Colonic mucosa (tissue), 4 donors: ENCODE measurements at regions not wholly inside any gene's neighbourhood (a gene's known extent, or its start where the extent isn't known, plus 50 kb on each side); places are given as distances from the start of the nearest gene placed in this dataset.

Experiments
- DNase-seq: peaks from one replicate; pipeline ENCODE4 v3.0.0-alpha.2; 2020
- H3K27ac ChIP-seq: fragments of 200-600 bp; one replicate; pipeline ENCODE4 v1.8.0; 2021
- H3K27me3 ChIP-seq: fragments of 200-600 bp; one replicate; pipeline ENCODE4 v1.8.0; 2021
- H3K36me3 ChIP-seq: fragments of 200-600 bp; one replicate; pipeline ENCODE4 v1.8.0; 2021
- H3K4me1 ChIP-seq: fragments of 200-600 bp; one replicate; pipeline ENCODE4 v1.8.0; 2021; ENCODE audit warnings: mild to moderate bottlenecking
- H3K4me3 ChIP-seq: fragments of 200-600 bp; one replicate; pipeline ENCODE4 v1.8.0; 2021
- H3K9ac ChIP-seq, 2 donors: one replicate each; pipeline ENCODE4 v1.7.0; 2013; ENCODE audit warnings: control low read depth in 2 of 2, low read depth in 2 of 2, low read length in 2 of 2
- H3K9me3 ChIP-seq: fragments of 200-600 bp; one replicate; pipeline ENCODE4 v1.8.0; 2021
- intact Hi-C: fragments of 100-400 bp; cut with DNase I; formaldehyde crosslinking; loops from one replicate; pipeline ENCODE4 v1.14.1; 2022
- TF ChIP-seq, protein P1 (sequence below): fragments of 200-600 bp; IDR thresholded peaks from one replicate; pipeline ENCODE4 v1.8.0; 2022; ENCODE audit warnings: antibody characterized with exemption, mild to moderate bottlenecking
- donor health status: healthy.
- donor health status: DM: no; HTN: no; CAD: no.
- donor health status: DM: no; HTN: no; CAD: no.

DNA sequence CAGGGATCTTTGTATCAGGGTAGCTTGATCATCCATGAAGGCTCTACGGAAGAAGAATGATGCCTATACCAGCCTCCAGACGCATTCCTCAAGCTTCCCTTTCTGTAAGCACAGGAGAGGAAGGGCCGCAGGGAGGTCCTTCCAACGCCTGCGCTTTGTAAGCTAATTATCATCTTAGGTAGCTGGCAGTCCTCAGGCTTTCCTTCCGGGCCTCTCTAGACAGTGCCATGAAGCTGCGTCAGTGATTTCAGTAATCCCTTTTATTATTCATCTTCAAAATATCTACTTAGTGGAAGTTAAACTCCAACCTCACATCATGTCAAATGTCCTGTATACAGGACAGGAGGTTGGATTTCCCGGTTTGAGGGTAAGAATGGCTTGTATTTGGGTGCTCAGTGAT, 92.3 kb downstream of the ETAA1 start:
- H3K36me3 ChIP-seq, result no peaks in the 10 kb centered on the region
- H3K9ac ChIP-seq, result no peak overlapping the region
- no peaks in the 10 kb centered on the region for H3K9me3 ChIP-seq
- no peaks in the 10 kb centered on the region for H3K4me1 ChIP-seq
- H3K4me3 ChIP-seq, result no peak overlapping the region
- H3K27ac ChIP-seq, result no peak overlapping the region
- intact Hi-C loops, result no loop called here
- H3K27me3 ChIP-seq, result no peaks in the 10 kb centered on the region
- no peak for DNase-seq
- TF ChIP-seq, protein P1, sequence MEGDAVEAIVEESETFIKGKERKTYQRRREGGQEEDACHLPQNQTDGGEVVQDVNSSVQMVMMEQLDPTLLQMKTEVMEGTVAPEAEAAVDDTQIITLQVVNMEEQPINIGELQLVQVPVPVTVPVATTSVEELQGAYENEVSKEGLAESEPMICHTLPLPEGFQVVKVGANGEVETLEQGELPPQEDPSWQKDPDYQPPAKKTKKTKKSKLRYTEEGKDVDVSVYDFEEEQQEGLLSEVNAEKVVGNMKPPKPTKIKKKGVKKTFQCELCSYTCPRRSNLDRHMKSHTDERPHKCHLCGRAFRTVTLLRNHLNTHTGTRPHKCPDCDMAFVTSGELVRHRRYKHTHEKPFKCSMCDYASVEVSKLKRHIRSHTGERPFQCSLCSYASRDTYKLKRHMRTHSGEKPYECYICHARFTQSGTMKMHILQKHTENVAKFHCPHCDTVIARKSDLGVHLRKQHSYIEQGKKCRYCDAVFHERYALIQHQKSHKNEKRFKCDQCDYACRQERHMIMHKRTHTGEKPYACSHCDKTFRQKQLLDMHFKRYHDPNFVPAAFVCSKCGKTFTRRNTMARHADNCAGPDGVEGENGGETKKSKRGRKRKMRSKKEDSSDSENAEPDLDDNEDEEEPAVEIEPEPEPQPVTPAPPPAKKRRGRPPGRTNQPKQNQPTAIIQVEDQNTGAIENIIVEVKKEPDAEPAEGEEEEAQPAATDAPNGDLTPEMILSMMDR, result no peak

DNA sequence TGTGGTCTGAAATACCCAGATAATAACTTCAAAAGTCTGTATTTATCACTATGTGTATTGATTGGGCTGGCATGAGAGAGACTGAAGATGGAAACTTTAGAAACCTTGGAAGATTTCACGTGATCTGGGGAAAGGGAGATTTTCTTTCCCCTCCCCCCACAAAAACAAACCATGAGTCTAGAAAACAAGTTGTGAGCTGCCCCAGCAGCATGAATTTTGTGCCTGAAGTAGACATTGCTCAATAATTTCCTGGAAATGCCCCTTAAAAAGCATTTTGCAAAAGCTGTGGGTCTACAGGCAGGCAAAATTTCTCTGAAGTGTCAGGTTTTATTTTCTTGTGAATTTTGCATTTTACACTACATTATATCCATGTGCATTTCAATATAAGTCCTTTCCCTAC, 101.8 kb downstream of the ETAA1 start:
- Histone ChIP-seq H3K9me3 (no peaks in the 10 kb centered on the region), H3K9ac (no peak overlapping the region), H3K36me3 (no peaks in the 10 kb centered on the region), H3K27me3 (no peaks in the 10 kb centered on the region), H3K4me3 (no peak overlapping the region), H3K27ac (no peak overlapping the region), H3K4me1 (no peaks in the 10 kb centered on the region)
- no peak for DNase-seq
- TF ChIP-seq, protein P1, result no peak
- intact Hi-C loops, result no loop called here

DNA sequence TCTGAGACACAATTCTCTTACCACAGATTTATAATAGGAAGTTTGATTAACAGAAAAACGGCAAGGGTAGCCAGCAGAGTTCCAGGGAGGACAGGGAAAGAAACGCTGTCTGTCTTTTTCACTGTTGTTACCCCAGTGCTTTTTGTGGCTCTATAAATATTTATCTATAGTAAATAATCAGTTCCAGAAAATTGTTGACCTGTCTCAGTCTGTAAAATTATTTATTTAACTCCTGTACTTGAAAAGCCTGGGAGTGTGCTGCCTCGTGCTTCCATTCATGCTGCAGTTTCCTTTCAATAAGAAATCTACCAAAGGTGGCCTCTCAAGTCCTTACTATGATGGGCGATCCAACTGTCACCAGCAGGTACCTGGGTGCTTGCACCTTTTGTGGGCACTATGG, 102.9 kb downstream of the ETAA1 start:
- Histone ChIP-seq H3K4me3 (no peak overlapping the region), H3K27ac (no peak overlapping the region), H3K36me3 (no peaks in the 10 kb centered on the region), H3K4me1 (no peaks in the 10 kb centered on the region), H3K27me3 (no peaks in the 10 kb centered on the region), H3K9me3 (no peaks in the 10 kb centered on the region), H3K9ac (no peak overlapping the region)
- TF ChIP-seq, protein P1, result no peak
- intact Hi-C loops, result no loop called here
- DNase-seq, result no peak

DNA sequence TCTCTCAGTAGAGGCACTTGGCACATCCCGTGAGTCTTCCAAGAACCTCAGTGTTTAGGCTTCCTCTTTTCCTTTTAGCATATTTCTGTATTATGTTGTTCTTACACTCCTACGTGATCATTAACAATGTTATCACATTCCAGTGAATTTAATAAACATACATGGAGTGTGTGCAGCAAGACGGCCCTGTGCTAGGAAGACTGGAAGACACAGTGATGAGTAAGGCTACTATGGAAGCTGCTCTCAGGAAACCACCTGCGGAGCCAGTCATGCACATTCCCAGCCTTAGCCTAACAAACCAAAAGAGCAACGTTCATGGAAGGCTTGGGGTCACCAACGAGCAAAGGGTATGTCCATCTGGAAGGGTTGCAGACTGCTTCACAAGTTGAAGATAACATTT, 103.4 kb downstream of the ETAA1 start:
- intact Hi-C loops, result no loop called here
- no peaks in the 10 kb centered on the region for H3K9me3 ChIP-seq
- H3K27me3 ChIP-seq, result no peaks in the 10 kb centered on the region
- TF ChIP-seq, protein P1, result no peak
- no peak for DNase-seq
- H3K36me3 ChIP-seq, result no peaks in the 10 kb centered on the region
- H3K4me3 ChIP-seq, result no peak overlapping the region
- no peak overlapping the region for H3K27ac ChIP-seq
- no peaks in the 10 kb centered on the region for H3K4me1 ChIP-seq
- H3K9ac ChIP-seq, result no peak overlapping the region

DNA sequence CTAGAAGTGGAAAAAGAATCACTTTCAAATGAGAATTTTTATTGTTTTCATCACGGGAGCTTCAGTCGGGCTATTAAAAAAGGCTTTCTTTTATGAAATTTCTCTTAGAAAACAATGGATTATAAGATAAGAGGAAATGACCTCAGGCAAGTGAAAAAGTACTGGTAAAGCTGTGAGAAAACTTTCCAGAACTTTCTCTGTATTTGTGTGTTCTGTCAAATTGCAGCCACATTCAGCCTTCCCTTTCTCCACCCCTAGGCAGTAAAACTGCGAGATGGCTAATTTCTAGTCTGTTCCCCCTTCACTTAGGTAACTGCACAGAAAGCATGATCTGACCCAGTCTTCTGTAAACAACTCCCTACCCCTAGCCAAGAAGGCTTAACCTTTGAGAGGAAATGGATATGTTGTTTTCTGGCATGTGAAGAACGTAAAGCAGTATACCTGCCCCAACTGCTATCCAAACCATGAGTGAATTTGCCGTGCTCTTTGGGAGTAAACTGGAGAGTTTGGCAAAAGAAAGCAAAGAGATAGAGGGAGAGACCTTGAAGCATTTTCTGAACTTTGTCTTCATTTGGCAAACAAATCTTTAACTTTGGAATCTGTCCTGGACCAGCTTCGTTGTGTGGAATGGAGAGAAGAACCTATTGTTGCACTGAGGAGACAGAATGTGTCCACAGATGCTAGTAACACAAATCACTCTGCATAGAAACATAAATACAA, 105.4 kb downstream of the ETAA1 start:
- TF ChIP-seq, protein P1, result no peak
- H3K27ac ChIP-seq, result no peak overlapping the region
- H3K36me3 ChIP-seq, result no peaks in the 10 kb centered on the region
- intact Hi-C loops, result no loop called here
- H3K9me3 ChIP-seq, result no peaks in the 10 kb centered on the region
- H3K4me3 ChIP-seq, result no peak overlapping the region
- no peak for DNase-seq
- H3K27me3 ChIP-seq, result no peaks in the 10 kb centered on the region
- H3K9ac ChIP-seq, result no peak overlapping the region
- H3K4me1 ChIP-seq, result no peaks in the 10 kb centered on the region
